ENCODE measurements at regions not wholly inside any gene's neighbourhood (a gene's known extent, or its start where the extent isn't known, plus 50 kb on each side); places are given as distances from the start of the nearest gene placed in this dataset.

DNA sequence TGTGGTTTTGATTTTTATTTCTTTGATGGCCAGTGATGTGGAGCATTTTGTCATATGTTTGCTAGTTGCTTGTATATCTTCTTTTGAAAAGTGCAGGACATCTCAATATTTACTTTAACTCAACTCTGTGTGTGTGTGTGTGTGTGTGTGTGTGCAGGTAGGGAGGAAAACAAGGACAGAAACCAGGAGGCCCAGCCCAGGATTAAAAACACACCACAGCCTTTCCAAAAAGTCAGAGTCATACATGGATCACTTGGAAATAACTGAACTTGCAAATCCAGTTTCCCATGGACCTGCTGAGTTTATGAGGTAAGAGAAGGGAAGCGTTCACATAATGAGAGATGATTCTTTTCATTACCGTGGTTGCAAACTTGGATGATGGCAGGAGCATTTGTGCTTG, 189.9 kb upstream of the LYZL1 start:
- TF ChIP-seq CTCF (IDR thresholded peaks at IDR 0.05; ENCODE audit: low read length): no peak
- TF ChIP-seq EZH2 (optimal IDR thresholded peaks at IDR 0.05; ENCODE audit: low read depth, low read length): no peak
- no peak for TF ChIP-seq EZH2phosphoT487 (IDR thresholded peaks at IDR 0.05; ENCODE audit: low read length)
